HCT116 (cell line): ENCODE measurements at regions not wholly inside any gene's neighbourhood (a gene's known extent, or its start where the extent isn't known, plus 50 kb on each side); places are given as distances from the start of the nearest gene placed in this dataset.

Experiments
- ATAC-seq: fragments of 200-7000 bp; cut with Tn5 transposase; 2 replicates; pipeline ENCODE4 v1.9.1; 2020; ENCODE audit warnings: mild to moderate bottlenecking, moderate library complexity
- BruUV-seq: library from RNA; stranded (reverse); fragments of 400-500 nt; replicated peaks from 2 replicates; lab custom pipeline; 2021; lab: Mats Ljungman, UMichigan
- CTCF ChIA-PET: fragments of 300-600 bp; sonication (Branson Sonifier 250); formaldehyde crosslinking; loops from one replicate; lab custom pipeline; 2021; ENCODE audit warnings: antibody characterized with exemption; lab: Charles Lee
- POLR2A ChIA-PET: fragments of 300-600, 350-600 bp; sonication (Branson Sonifier 250); formaldehyde crosslinking; loops from one replicate; lab custom pipeline; 2021; ENCODE audit warnings: antibody characterized with exemption; lab: Charles Lee
- RAD21 ChIA-PET, 2 experiments: fragments of 300-600 bp; sonication (Branson Sonifier 250); formaldehyde crosslinking; loops; one replicate each; lab custom pipeline; 2023; ENCODE audit warnings: low total read pairs in 2 of 2; ENCODE audit not compliant: uncharacterized antibody in 2 of 2, unreplicated experiment in 2 of 2, low non-redundant PET in 1 of 2; lab: Charles Lee
- DNase-seq: peaks from one replicate; pipeline ENCODE4 v3.0.0-alpha.2; 2010; ENCODE audit warnings: low read depth, low spot score
- H2AFZ ChIP-seq: fragments of 200-600 bp; shearing (Covaris generic), sonication (generic); 2 replicates; pipeline ENCODE4 v1.6.1; 2017; ENCODE audit warnings: low read depth, mixed run types, mixed read lengths, antibody characterized with exemption, low read length; ENCODE audit not compliant: poor library complexity, severe bottlenecking
- H3K27ac ChIP-seq: 2 replicates; pipeline ENCODE4 v1.5.1; 2012; ENCODE audit warnings: low read depth, low read length
- H3K27me3 ChIP-seq: fragments of 200-600 bp; sonication (generic); 2 replicates; pipeline ENCODE4 v1.6.1; 2016; ENCODE audit warnings: mixed run types, low read length, mixed read lengths; ENCODE audit not compliant: insufficient read depth
- H3K36me3 ChIP-seq, 2 experiments: fragments of 200-500 bp in 1 of 2; fragments of 200-600 bp in 1 of 2; sonication (Bioruptor generic) in 1 of 2; sonication (generic) in 1 of 2; 2 replicates each; pipeline versions ENCODE4 v1.5.1 to v1.6.1; 2014 to 2016; ENCODE audit warnings: low read length in 2 of 2, inconsistent platforms in 1 of 2, mixed read lengths in 1 of 2, mixed run types in 1 of 2; ENCODE audit not compliant: insufficient read depth in 2 of 2, control insufficient read depth in 1 of 2
- H3K4me1 ChIP-seq, 2 experiments: fragments of 200-600 bp in 1 of 2; sonication (generic) in 1 of 2; 2 replicates each; pipeline versions ENCODE4 v1.5.1 to v1.6.1; 2012 to 2017; ENCODE audit warnings: low read length in 2 of 2, inconsistent platforms in 1 of 2, mild to moderate bottlenecking in 1 of 2, mixed read lengths in 1 of 2, mixed run types in 1 of 2, moderate library complexity in 1 of 2; ENCODE audit not compliant: insufficient read depth in 2 of 2, control insufficient read depth in 1 of 2
- H3K4me2 ChIP-seq: fragments of 200-600 bp; sonication (generic); 2 replicates; pipeline ENCODE4 v1.6.1; 2017; ENCODE audit warnings: mixed run types, low read length, mixed read lengths
- H3K4me3 ChIP-seq, 2 experiments: fragments of 200-600 bp in 1 of 2; sonication (generic) in 1 of 2; replicated peaks in 1 of 2; 2 replicates each; pipeline ENCODE4 v1.5.1; 2011 to 2016; ENCODE audit warnings: low read length in 2 of 2, control low read depth in 1 of 2, low read depth in 1 of 2, mild to moderate bottlenecking in 1 of 2, mixed read lengths in 1 of 2, mixed run types in 1 of 2
- H3K79me2 ChIP-seq: fragments of 200-600 bp; sonication (generic); 2 replicates; pipeline ENCODE4 v1.6.1; 2017; ENCODE audit warnings: mild to moderate bottlenecking, mixed run types, low read length, moderate library complexity, mixed read lengths; ENCODE audit not compliant: insufficient read depth
- H3K9ac ChIP-seq: fragments of 200-600 bp; sonication (generic); 2 replicates; pipeline ENCODE4 v1.6.1; 2016; ENCODE audit warnings: low read length, mixed read lengths
- H3K9me2 ChIP-seq: fragments of 200-600 bp; sonication (generic), shearing (Covaris generic); 2 replicates; pipeline ENCODE4 v1.6.1; 2017; ENCODE audit warnings: mixed run types, mild to moderate bottlenecking, moderate library complexity; ENCODE audit not compliant: insufficient read depth
- H3K9me3 ChIP-seq, 2 experiments: fragments of 200-500 bp in 1 of 2; fragments of 200-600 bp in 1 of 2; sonication (Bioruptor generic) in 1 of 2; sonication (generic) in 1 of 2; 2 replicates each; pipeline ENCODE4 v1.6.1; 2014 to 2017; ENCODE audit warnings: low read length in 2 of 2, mixed read lengths in 2 of 2, inconsistent platforms in 1 of 2, low read depth in 1 of 2, mild to moderate bottlenecking in 1 of 2, mixed run types in 1 of 2, moderate library complexity in 1 of 2; ENCODE audit not compliant: control insufficient read depth in 1 of 2, insufficient read depth in 1 of 2
- H4K20me1 ChIP-seq: fragments of 200-600 bp; sonication (generic), shearing (Covaris generic); 2 replicates; pipeline ENCODE4 v1.6.1; 2017; ENCODE audit warnings: mixed run types, mild to moderate bottlenecking, moderate library complexity; ENCODE audit not compliant: insufficient read depth
- ATF3 ChIP-seq: IDR thresholded peaks from 2 replicates; pipeline ENCODE4 v1.6.1; 2012
- CBX3 ChIP-seq: IDR thresholded peaks from 2 replicates; pipeline ENCODE4 v1.6.1; 2012; ENCODE audit warnings: low read depth
- ELF1 ChIP-seq: IDR thresholded peaks from 2 replicates; pipeline ENCODE4 v1.6.1; 2012; ENCODE audit warnings: low read depth, borderline replicate concordance
- EZH2 ChIP-seq: fragments of 200-600 bp; sonication (generic); IDR thresholded peaks from 2 replicates; pipeline ENCODE4 v1.6.1; 2017; ENCODE audit warnings: antibody characterized with exemption, mixed run types
- EZH2phosphoT487 ChIP-seq: fragments of 200-600 bp; IDR thresholded peaks from 2 replicates; pipeline ENCODE4 v1.6.1; 2018; ENCODE audit warnings: antibody characterized with exemption, borderline replicate concordance
- FOSL1 ChIP-seq: IDR thresholded peaks from 2 replicates; pipeline ENCODE4 v1.6.1; 2012; ENCODE audit warnings: low read depth
- JUND ChIP-seq: IDR thresholded peaks from 2 replicates; pipeline ENCODE4 v1.6.1; 2012
- POLR2AphosphoS5 ChIP-seq: IDR thresholded peaks from 2 replicates; pipeline ENCODE4 v1.6.1; 2011; ENCODE audit warnings: mild to moderate bottlenecking, low read depth, low read length, moderate library complexity
- RAD21 ChIP-seq: IDR thresholded peaks from 2 replicates; pipeline ENCODE4 v1.6.1; 2012; ENCODE audit warnings: low read depth, mild to moderate bottlenecking
- SIN3A ChIP-seq: IDR thresholded peaks from 2 replicates; pipeline ENCODE4 v1.6.1; 2012; ENCODE audit warnings: low read depth
- SP1 ChIP-seq: IDR thresholded peaks from 2 replicates; pipeline ENCODE4 v1.6.1; 2012; ENCODE audit warnings: low read depth
- SRF ChIP-seq: IDR thresholded peaks from 2 replicates; pipeline ENCODE4 v1.6.1; 2012; ENCODE audit warnings: low read depth
- TCF7L2 ChIP-seq: IDR thresholded peaks from 2 replicates; pipeline ENCODE4 v1.7.0; 2011; ENCODE audit warnings: borderline replicate concordance, inconsistent platforms; ENCODE audit not compliant: insufficient read depth, insufficient read length; ENCODE audit errors: extremely low read depth
- YY1 ChIP-seq: IDR thresholded peaks from 2 replicates; pipeline ENCODE4 v1.6.1; 2011; ENCODE audit warnings: low read length, low read depth, moderate library complexity, mild to moderate bottlenecking; ENCODE audit not compliant: insufficient replicate concordance; ENCODE audit errors: extremely low read depth
- ZBTB33 ChIP-seq: IDR thresholded peaks from 2 replicates; pipeline ENCODE4 v1.6.1; 2011; ENCODE audit warnings: mild to moderate bottlenecking, low read length, moderate library complexity; ENCODE audit not compliant: insufficient replicate concordance; ENCODE audit errors: extremely low read depth
- ZFX ChIP-seq: fragments of 450-650 bp; IDR thresholded peaks from 2 replicates; pipeline ENCODE4 v1.6.1; 2017
- ZNF274 ChIP-seq: fragments of 200-500 bp; sonication (Bioruptor generic); IDR thresholded peaks from 2 replicates; pipeline ENCODE4 v1.6.1; 2014; ENCODE audit warnings: mild to moderate bottlenecking, low read depth, low read length, inconsistent platforms
- intact Hi-C: fragments of 100-400 bp; cut with micrococcal nuclease; formaldehyde crosslinking; loops from 2 replicates; pipeline ENCODE4 v1.10.0; 2022
- TF ChIP-seq, protein P1 (sequence below), 3 experiments: fragments of 200-600 bp in 1 of 3; sonication (generic) in 1 of 3; IDR thresholded peaks in 2 of 3; conservative IDR thresholded peaks in 1 of 3; 2 replicates each; pipeline ENCODE4 v1.5.1; 2012 to 2017; ENCODE audit warnings: low read depth in 2 of 3, low read length in 2 of 3, antibody characterized with exemption in 1 of 3, borderline replicate concordance in 1 of 3, control low read depth in 1 of 3, mild to moderate bottlenecking in 1 of 3, mixed read lengths in 1 of 3, mixed run types in 1 of 3, moderate library complexity in 1 of 3; ENCODE audit not compliant: insufficient read depth in 1 of 3
- TF ChIP-seq, protein P2 (sequence below): IDR thresholded peaks from 2 replicates; pipeline ENCODE4 v1.6.1; 2012

DNA sequence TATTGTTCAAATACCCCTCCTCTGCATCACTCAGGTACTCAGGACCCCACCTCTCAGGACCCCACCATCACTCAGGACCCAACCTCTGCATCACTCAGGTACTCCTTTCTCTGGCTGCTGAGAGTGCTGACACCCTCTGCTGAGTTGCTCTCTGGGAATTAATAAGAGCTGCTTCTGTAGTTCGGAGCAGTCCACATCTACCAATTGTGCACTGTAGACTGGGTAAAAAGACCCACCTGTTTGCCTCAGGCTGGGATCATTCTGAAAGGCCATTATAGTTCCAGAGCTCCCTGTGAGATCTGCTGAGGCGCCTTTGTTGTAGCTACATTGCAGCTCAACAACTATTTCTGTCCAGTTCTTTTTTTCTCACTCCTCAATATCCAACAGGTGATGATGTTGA lies 276.3 kb upstream of the MYOCD start (continued):
- TF ChIP-seq, protein P1, sequence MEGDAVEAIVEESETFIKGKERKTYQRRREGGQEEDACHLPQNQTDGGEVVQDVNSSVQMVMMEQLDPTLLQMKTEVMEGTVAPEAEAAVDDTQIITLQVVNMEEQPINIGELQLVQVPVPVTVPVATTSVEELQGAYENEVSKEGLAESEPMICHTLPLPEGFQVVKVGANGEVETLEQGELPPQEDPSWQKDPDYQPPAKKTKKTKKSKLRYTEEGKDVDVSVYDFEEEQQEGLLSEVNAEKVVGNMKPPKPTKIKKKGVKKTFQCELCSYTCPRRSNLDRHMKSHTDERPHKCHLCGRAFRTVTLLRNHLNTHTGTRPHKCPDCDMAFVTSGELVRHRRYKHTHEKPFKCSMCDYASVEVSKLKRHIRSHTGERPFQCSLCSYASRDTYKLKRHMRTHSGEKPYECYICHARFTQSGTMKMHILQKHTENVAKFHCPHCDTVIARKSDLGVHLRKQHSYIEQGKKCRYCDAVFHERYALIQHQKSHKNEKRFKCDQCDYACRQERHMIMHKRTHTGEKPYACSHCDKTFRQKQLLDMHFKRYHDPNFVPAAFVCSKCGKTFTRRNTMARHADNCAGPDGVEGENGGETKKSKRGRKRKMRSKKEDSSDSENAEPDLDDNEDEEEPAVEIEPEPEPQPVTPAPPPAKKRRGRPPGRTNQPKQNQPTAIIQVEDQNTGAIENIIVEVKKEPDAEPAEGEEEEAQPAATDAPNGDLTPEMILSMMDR (IDR thresholded peaks at IDR 0.05 in 2 of 3, conservative IDR thresholded peaks at IDR 0.05 in 1 of 3; ENCODE audit: borderline replicate concordance in 1 of 3, insufficient read depth in 1 of 3, low read depth in 2 of 3, low read length in 2 of 3), result no peak
- TF ChIP-seq, all 23 proteins: peak for 0

GRCh38 chr17:12390631-12391030 lies 275.1 kb upstream of the MYOCD start:
- ChIA-PET CTCF (no interaction called here), POLR2A (no interaction called here), RAD21 (no interaction called here)
- Histone ChIP-seq H3K79me2 (no peaks in the 10 kb centered on the region), H3K4me1 (no peaks in the 10 kb centered on the region), H3K9me2 (no peaks in the 10 kb centered on the region), H3K27ac (no peak overlapping the region), H2AFZ (no peak overlapping the region), H3K27me3 (peaks cover 14% of the 10 kb centered on the region; the same call in 1 of the 2 replicates)
- DNase-seq (no peak), ATAC-seq (no peak)
- TF ChIP-seq EZH2 (no peak), YY1 (no peak), CBX3 (no peak), ATF3 (no peak), JUND (no peak), TCF7L2 (no peak), SIN3A (no peak), SRF (no peak), FOSL1 (no peak), ZNF274 (no peak), ZBTB33 (no peak), ELF1 (no peak), ZFX (no peak), EZH2phosphoT487 (no peak), POLR2AphosphoS5 (no peak), RAD21 (no peak), SP1 (no peak)
- TF ChIP-seq, protein P2, sequence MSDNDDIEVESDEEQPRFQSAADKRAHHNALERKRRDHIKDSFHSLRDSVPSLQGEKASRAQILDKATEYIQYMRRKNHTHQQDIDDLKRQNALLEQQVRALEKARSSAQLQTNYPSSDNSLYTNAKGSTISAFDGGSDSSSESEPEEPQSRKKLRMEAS, result no peak
- TF ChIP-seq, all 23 proteins: peak for 0
- intact Hi-C loops, result no loop called here
- no peaks in the 10 kb centered on the region for H3K9me3 ChIP-seq
- no peak overlapping the region for H3K4me2 ChIP-seq
- H3K4me3 ChIP-seq, result no peak overlapping the region
- BruUV-seq, result no TSS peak
- no peaks in the 10 kb centered on the region for H4K20me1 ChIP-seq
- no peaks in the 10 kb centered on the region for H3K36me3 ChIP-seq
- H3K9ac ChIP-seq, result no peak overlapping the region
